Small intestine (tissue), 7 donors: ENCODE measurements at regions not wholly inside any gene's neighbourhood (a gene's known extent, or its start where the extent isn't known, plus 50 kb on each side); places are given as distances from the start of the nearest gene placed in this dataset.

ENCODE experiments used
- DNase-seq, 2 donors: peaks; one replicate each; pipeline versions ENCODE4 v3.0.0 to v3.0.0-alpha.2; 2013
- FAIRE-seq: peaks from 2 replicates; lab custom pipeline; 2012; peaks lifted over from hg19 to GRCh38; lab: Jason Lieb, UNC
- H3K27ac ChIP-seq, 3 donors: one replicate each; pipeline ENCODE4 v1.5.1; 2013; ENCODE audit warnings: low read length in 2 of 3, mild to moderate bottlenecking in 2 of 3, control low read depth in 1 of 3, inconsistent platforms in 1 of 3, low read depth in 1 of 3, moderate library complexity in 1 of 3
- H3K27me3 ChIP-seq, 3 donors: one replicate each; pipeline ENCODE4 v1.6.1; 2013; ENCODE audit warnings: low read length in 3 of 3, inconsistent platforms in 1 of 3; ENCODE audit not compliant: control insufficient read depth in 3 of 3, insufficient read depth in 3 of 3
- H3K36me3 ChIP-seq, 3 donors: one replicate each; pipeline ENCODE4 v1.6.1; 2013; ENCODE audit warnings: low read length in 3 of 3, inconsistent platforms in 1 of 3, low read depth in 1 of 3, mild to moderate bottlenecking in 1 of 3, moderate library complexity in 1 of 3; ENCODE audit not compliant: control insufficient read depth in 3 of 3, insufficient read depth in 2 of 3
- H3K4me1 ChIP-seq, 3 donors: one replicate each; pipeline ENCODE4 v1.6.1; 2013; ENCODE audit warnings: low read length in 2 of 3, inconsistent platforms in 1 of 3, low read depth in 1 of 3, mild to moderate bottlenecking in 1 of 3, moderate library complexity in 1 of 3; ENCODE audit not compliant: control insufficient read depth in 3 of 3, insufficient read depth in 2 of 3
- H3K4me3 ChIP-seq, 3 donors: one replicate each; pipeline ENCODE4 v1.5.1; 2013; ENCODE audit warnings: low read length in 3 of 3, control low read depth in 1 of 3, inconsistent platforms in 1 of 3, low read depth in 1 of 3, mild to moderate bottlenecking in 1 of 3, moderate library complexity in 1 of 3
- H3K9me3 ChIP-seq, 2 donors: one replicate each; pipeline ENCODE4 v1.6.1; 2013; ENCODE audit warnings: low read depth in 1 of 2, low read length in 1 of 2; ENCODE audit not compliant: control insufficient read depth in 2 of 2, insufficient read depth in 1 of 2
- WGBS, 3 donors: extraction: QIAGEN DNeasy Blood & Tissue Kit; methylation state at CpG; one replicate each; pipeline ENCODE4 v1.1.7; 2013; 5-methylcytosine and 5-hydroxymethylcytosine counted together
- donor health status: healthy with polysubstance abuse.
- donor health status: control.
- donor health status: control.
- donor health status: Bipolar disorder and iron deficiency.
- donor health status: healthy.

DNA sequence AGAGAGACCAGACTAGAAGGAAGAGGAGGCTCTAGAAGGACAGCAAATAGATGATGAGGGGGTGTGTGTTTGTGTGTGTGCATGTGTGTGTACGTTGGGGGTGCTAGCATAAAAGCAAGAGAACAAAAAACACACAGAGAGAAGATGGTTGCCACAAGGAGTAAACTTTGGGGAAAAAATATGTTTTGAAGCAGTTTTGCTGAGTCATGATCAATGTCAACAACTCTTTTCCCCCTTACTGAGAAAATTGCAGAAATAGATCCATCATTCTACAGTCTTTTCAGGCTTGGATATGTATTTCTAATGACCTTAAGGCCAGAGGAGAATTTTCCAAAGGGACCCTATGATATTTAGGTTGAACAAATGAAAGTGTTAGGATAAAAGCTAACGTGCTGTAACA lies 89.0 kb upstream of the NHS start:
- FAIRE-seq (no peak), DNase-seq (no peak)
- peaks cover 0 to 6% of the 10 kb centered on the region in 2 donors for H3K9me3 ChIP-seq
- H3K4me3 ChIP-seq: no peak overlapping the region
- H3K27ac ChIP-seq: no peak overlapping the region
- H3K4me1 ChIP-seq: no peaks in the 10 kb centered on the region
- no peaks in the 10 kb centered on the region for H3K27me3 ChIP-seq
- 54 to 78% (median 55%) methylated on average over 2 of the region's 2 CpGs for WGBS, 3 donors
- H3K36me3 ChIP-seq: no peaks in the 10 kb centered on the region

- Histone ChIP-seq H3K27ac (peak overlapping the region in 2 of 3 donors; percentile 22 to 27), H3K9me3 (peaks cover 0 to 4% of the 10 kb centered on the region in 2 donors), H3K36me3 (no peaks in the 10 kb centered on the region), H3K4me1 (no peaks in the 10 kb centered on the region), H3K27me3 (no peaks in the 10 kb centered on the region), H3K4me3 (no peak overlapping the region)
- WGBS, 3 donors: 60 to 61% (median 61%) methylated on average over 2 of the region's 2 CpGs
- FAIRE-seq: no peak
- DNase-seq: no peak
These were observed 83.7 kb upstream of the NHS start for GRCh38 chrX:17291171-17291900.

DNA sequence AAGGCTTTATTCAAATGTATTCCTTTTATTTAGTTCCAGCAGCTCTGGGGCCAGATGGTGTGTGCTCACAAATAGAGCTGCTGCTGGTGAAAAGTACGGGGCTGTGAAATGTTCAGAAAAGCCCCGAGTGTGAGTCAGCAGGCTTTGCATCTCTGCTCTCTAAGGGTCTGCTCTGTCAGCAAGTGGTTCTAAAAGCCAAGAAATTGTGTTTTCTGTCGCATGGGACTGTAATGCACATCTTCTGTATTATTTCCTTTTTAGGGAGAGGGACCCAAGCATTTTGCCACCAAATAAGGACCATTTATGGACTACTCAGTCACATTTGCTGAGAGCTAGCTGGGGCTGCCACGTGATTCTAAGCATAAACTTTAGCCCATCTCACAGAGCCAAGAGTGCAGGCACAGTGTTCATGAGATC lies 82.9 kb upstream of the NHS start:
- Histone ChIP-seq H3K4me1 (no peaks in the 10 kb centered on the region), H3K27ac (peak overlapping the region in 1 of 3 donors; percentile 22)
- DNase-seq: no peak

DNA sequence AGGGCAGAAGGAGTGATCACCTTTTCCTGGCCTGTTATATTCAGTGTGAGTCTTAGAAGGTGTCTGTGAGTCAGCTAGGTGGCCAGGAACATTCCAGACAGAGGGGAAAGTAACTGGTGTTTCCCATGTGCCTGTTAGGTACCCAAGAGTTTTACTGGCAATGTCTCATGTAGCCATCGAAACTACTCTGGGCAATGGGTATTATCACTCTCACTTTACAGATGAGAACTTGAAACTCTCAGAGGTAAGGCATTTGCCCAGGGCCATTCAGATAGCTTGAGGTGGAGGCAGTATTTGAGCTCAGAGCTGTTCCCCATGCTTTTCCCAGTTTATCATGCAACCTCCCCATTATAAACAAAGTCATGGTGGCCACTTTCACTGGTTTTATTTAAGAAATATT lies 80.4 kb upstream of the NHS start:
- DNase-seq (no peak), FAIRE-seq (no peak)
- H3K9me3 ChIP-seq: peaks cover 0 to 4% of the 10 kb centered on the region in 2 donors
- no peaks in the 10 kb centered on the region for H3K36me3 ChIP-seq
- no peaks in the 10 kb centered on the region for H3K4me1 ChIP-seq
- WGBS, 3 donors: 82 to 90% (median 89%) methylated on average over 1 of the region's 1 CpG
- H3K4me3 ChIP-seq: no peak overlapping the region
- H3K27ac ChIP-seq: no peak overlapping the region
- no peaks in the 10 kb centered on the region for H3K27me3 ChIP-seq

More for the DNA sequence above, 82.9 kb upstream of the NHS start:
- 40 to 70% (median 56%) methylated on average over 4 of the region's 4 CpGs for WGBS, 3 donors
- no peaks in the 10 kb centered on the region for H3K27me3 ChIP-seq
- H3K9me3 ChIP-seq: peaks cover 0 to 4% of the 10 kb centered on the region in 2 donors
- FAIRE-seq: no peak
- H3K36me3 ChIP-seq: no peaks in the 10 kb centered on the region
- H3K4me3 ChIP-seq: no peak overlapping the region

GRCh38 chrX:17295791-17296190 lies 79.2 kb upstream of the NHS start:
- FAIRE-seq: no peak
- DNase-seq: peak in 1 of 2 donors; percentile 32
- 13 to 70% (median 59%) methylated on average over 1 of the region's 1 CpG for WGBS, 3 donors

DNA sequence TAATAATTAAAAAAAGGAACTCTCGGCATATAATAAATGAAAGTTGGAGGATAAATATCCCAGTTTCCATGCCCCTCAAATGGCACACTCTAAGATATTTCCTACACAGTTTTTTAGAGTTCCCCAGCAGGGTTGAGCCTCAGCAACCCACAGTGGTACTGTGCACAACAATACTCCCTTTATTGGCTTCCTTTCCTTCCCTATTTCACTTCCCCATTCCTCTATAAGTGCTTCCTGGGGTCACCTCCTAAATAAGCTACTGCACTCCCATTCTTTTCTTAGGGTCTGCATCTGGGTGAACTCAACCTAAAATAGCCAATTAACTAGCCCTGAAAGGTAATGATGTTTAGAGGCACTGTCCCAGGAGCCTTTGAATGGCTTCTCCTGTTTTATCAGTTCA lies 76.4 kb upstream of the NHS start:
- no peak for DNase-seq
- Histone ChIP-seq H3K4me3 (no peak overlapping the region), H3K4me1 (no peaks in the 10 kb centered on the region), H3K27me3 (no peaks in the 10 kb centered on the region), H3K9me3 (no peaks in the 10 kb centered on the region), H3K27ac (no peak overlapping the region), H3K36me3 (no peaks in the 10 kb centered on the region)
- FAIRE-seq: no peak
- whole genome bisulfite sequencing, 3 donors: 39 to 100% (median 80%) methylated on average over 1 of the region's 1 CpG

More at GRCh38 chrX:17295791-17296190, 79.2 kb upstream of the NHS start:
- H3K9me3 ChIP-seq: no peaks in the 10 kb centered on the region
- no peak overlapping the region for H3K27ac ChIP-seq
- H3K4me1 ChIP-seq: no peaks in the 10 kb centered on the region
- no peaks in the 10 kb centered on the region for H3K27me3 ChIP-seq
- H3K36me3 ChIP-seq: no peaks in the 10 kb centered on the region
- H3K4me3 ChIP-seq: no peak overlapping the region

DNA sequence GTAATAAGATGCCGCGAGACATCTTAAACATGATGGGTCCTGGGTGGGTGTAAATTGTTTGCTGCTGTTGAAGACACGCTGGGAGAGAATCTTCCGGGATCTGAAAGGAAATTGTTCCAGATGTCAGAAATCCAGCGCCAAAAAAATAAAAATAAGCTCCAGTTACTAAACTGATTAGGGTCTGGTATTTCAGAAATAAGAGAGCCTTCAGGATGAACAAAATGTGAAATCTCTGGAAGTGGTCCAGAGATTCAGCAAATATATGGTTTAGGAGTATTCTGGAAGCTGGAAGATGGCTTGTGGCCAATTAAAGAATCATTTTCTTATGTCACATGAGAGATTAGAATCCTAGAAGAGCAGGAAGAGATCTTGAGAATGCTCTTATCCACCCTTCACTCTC lies 75.8 kb upstream of the NHS start:
- Histone ChIP-seq H3K4me3 (no peak overlapping the region), H3K36me3 (no peaks in the 10 kb centered on the region), H3K27ac (no peak overlapping the region), H3K9me3 (no peaks in the 10 kb centered on the region), H3K4me1 (no peaks in the 10 kb centered on the region), H3K27me3 (no peaks in the 10 kb centered on the region)
- DNase-seq (no peak), FAIRE-seq (no peak)
- WGBS, 3 donors: 67 to 89% (median 84%) methylated on average over 5 of the region's 5 CpGs

- H3K4me3 ChIP-seq: no peak overlapping the region
- DNase-seq (no peak), FAIRE-seq (no peak)
- no peaks in the 10 kb centered on the region for H3K9me3 ChIP-seq
- H3K27ac ChIP-seq: no peak overlapping the region
- WGBS, 3 donors: 83 to 92% (median 91%) methylated on average over 4 of the region's 4 CpGs
- H3K27me3 ChIP-seq: no peaks in the 10 kb centered on the region
- H3K36me3 ChIP-seq: no peaks in the 10 kb centered on the region
- no peaks in the 10 kb centered on the region for H3K4me1 ChIP-seq
These were observed 51.6 kb upstream of the NHS start for GRCh38 chrX:17323397-17323796.
